GM18498 (cell line): ENCODE measurements at regions not wholly inside any gene's neighbourhood (a gene's known extent, or its start where the extent isn't known, plus 50 kb on each side); places are given as distances from the start of the nearest gene placed in this dataset.

ENCODE experiments used
- ATAC-seq: cut with Tn5 transposase; IDR thresholded peaks from one replicate; pipeline ENCODE4 v1.9.1; 2021; ENCODE audit warnings: mild to moderate bottlenecking, moderate library complexity; ENCODE audit not compliant: unreplicated experiment

DNA sequence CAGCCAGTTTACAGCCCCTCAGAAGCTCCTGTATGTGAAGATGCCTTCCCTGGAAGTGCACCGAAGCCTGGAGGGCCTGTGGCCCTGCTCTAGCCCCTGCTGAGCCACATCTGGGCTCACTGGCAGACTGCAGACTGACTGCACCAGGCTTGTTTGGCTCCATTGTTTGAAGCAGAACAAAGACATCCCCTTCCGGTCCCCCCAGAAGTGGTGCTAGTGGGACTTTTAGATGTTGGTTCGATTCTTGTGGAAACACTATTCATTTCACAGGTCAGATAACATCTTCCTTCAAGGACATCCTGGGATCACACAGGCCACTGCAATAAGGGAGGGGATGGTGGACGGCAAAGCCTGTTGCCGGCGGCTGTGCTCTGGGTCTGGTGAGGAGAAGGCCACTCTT, 57.8 kb upstream of the CBLN2 start:
- no peak for ATAC-seq

DNA sequence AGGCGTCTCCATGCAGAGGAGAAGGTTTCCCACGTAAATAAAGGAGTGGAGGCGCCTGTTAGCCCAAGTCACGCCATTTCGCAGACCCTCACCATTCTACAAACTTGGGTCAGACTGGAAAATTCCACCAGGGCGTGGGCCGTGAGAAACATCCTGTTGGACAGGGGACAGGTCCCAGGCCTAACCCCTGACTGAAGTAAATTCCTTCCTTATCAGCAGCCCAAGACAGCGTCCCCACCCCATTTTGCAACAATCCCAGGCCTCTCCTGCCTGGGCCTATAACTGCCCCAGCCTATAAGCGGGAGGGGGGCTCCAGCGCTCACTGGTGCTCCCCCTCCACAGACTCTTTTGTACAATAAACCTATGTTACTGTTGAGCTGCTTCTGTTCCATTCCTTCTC, 57.3 kb upstream of the CBLN2 start:
- ATAC-seq, result no peak
